ENCODE measurements at regions not wholly inside any gene's neighbourhood (a gene's known extent, or its start where the extent isn't known, plus 50 kb on each side); places are given as distances from the start of the nearest gene placed in this dataset.
"Not testable (repeated sequence)": the region's sequence is repeated elsewhere in the genome, so short reads cannot be mapped to it uniquely, and the experiment has no call there.

- DNase-seq (ENCODE audit: low spot score), result no peak
Observed at GRCh38 chr14:106201376-106201775, 675.0 kb downstream of the TMEM121 start.

DNA sequence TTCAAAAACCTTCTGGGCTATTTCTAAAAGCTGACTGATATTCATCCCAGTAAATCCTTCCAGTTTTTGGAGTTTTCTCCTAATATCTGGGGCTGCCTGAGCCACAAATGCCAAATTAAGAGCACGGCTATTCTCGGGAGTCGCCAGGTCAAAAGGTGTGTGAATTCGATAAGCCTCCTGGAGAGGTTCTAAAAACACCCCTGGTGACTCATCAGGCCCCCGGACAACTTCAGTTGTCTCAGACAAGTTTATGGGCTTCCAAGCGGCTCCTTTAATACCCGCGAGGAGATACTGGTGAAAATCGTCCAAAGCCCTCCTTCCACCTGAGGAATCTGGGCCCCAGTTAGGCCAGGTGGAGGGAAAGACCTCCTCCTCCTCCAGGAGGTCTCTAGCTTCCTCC, 677.1 kb downstream of the TMEM121 start:
- DNase-seq (ENCODE audit: low spot score), result no peak

DNA sequence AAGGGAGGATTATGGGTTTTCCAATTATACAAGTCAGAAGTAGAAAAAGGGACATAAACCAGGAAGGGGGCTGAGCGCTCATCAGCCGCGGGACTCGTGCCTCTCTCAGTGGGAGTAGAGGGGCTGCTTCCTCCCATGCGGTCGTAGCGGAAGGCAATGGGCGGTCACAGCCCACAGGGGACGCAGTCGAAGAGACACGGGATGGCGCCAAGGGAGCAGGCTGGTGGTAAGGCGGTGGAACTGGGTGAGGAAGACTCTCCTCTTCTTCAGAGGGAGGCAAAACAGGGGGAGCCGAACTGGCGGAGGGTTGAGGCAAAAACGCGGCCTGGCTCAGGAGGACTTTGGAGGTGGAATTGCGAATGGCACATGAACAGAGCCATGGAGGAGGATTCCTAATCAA, 677.7 kb downstream of the TMEM121 start:
- no peak for DNase-seq (ENCODE audit: low spot score)

DNA sequence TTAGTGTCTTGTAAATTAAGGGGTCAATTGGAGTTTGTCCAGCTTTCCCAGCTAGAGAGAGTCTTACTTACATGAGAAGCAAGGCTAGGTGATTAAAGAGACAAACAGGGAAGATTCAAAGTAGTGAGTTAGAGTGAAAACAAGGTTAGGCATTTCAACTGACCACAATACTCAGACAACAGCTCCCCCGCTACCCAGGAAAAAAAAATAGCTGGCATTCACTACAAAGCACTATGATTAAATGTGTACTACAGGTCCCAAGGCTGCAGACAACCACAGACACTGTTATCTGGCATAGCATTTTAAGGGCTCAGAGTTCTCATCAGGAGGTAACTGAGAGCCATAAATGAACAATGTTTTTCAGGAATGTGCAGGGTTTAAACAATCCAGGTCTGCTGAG, 680.9 kb downstream of the TMEM121 start:
- no peak for DNase-seq (ENCODE audit: low spot score)

DNA sequence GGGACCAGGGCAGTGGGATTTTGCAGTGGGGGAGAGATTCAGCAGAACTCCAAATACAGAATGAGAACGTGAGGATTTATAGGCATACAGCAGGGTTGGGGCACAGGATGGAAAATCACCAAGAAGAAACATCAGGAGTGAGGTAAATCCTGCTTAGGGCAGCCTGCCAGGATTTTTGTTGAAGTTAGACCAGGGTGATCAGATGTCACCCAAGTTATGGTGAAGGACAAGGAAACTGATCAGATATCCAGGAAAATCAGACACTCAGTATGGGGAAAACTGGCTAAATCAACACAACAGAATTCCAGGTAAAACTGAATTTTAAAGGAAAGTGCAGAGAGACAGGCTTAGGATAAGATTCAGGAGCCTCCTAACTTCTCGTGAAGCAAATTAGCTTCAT, 682.4 kb downstream of the TMEM121 start:
- DNase-seq (ENCODE audit: low spot score), result no peak

DNA sequence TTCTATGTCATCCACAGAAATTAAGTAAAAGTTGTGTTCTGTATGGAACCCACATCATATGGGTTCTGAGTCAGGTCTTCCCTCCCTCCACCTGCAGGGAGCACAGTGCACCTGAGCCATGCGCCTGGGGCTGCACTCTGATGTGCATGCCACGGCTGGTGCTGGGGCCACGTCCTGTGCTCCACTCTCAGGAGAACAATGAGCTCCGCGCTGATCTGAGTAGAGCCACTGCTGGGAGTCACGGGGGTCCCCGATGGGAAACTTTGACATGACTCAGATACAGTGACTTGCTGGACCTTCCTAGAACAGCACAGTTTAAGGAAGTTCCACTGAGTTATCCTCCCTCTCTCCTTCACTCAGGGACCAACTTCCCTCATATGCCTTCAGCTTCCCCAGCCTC, 683.4 kb downstream of the TMEM121 start:
- no peak for DNase-seq (ENCODE audit: low spot score)

- DNase-seq (ENCODE audit: low spot score), result no peak
Observed at GRCh38 chr14:106210650-106211049, 684.3 kb downstream of the TMEM121 start.

DNA sequence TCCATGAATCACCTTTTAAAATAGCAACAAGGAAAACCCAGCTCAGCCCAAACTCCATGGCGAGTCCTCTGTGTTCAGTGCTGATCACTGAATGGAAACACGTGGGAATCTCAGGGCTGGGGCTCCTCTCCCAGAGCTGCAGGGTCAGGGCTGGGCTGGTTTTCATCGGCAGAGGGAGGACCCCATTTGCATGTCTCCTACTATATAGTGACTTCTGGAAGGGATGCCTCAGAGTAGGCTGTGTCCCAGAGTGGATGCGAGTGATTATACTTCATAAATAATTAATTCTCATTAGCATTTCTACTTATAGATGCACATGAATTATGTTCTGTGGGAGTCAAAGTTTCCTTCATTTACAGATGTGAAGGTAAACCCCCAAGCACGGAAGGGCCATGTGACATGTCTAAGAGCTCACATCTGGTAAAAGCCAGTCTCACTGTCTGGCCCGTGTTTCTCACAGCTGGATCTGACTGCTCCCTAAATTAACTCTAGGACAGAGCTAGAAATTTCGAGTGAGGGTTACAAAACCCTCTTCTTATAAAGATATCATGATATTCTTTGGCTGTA, 685.0 kb downstream of the TMEM121 start:
- no peak for DNase-seq (ENCODE audit: low spot score)

DNA sequence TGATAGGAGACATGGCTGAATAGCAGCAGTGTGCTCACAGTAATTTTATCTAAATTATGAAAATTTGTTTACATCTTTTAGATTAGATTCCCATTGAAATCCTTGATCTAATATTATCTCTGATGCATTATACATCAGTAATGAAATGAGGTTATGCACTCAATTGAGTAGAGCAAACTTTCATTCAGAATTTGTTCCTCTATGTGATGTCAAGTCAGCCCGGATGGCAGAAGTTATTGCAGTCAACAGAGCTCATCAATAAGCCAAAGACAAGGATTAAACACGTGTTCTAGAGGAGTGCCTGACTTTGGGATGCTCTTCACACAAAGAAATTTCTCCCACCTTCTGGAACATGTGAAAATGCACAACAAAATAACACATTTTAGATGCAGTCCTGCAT, 688.8 kb downstream of the TMEM121 start:
- no peak for DNase-seq (ENCODE audit: low spot score)

DNA sequence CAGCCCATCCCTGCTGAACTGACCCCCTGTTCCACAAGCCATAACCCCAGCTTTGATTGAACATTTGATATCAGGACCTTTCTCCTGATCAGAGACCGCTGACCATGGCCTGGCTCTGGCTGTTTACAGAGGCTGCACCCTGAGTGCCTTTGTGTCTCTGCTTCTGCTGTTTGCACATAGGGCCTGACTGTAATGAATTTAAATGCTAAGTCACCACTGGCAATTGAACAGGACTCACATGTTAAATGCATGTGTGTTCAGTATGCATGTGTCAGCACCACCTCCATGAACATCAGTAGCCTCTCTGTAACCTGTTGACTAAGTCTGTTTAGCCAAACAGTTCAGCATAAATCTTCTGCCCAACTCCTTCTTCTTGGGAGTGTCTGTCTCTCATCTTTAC, 690.3 kb downstream of the TMEM121 start:
- DNase-seq (ENCODE audit: low spot score), result no peak

DNA sequence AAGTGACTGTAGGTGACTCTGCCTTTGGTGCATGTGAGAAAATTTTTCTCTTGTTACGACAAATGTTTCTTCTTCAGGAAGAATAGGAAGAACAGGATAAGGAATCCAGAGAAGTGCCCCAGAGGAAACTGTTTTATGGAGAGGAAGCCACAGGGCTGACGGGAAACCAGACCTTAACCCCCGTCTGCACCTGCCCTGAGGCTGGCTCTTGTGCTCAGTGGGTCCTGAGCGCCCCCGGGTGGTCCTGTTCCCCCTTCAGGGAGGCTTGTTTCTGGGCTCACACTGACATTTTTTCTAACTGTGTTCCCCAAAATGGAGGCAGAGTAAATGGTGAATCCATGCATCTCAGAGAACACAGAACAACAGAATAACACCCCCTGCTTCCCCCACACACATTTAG, 691.8 kb downstream of the TMEM121 start:
- DNase-seq (ENCODE audit: low spot score), result no peak

DNA sequence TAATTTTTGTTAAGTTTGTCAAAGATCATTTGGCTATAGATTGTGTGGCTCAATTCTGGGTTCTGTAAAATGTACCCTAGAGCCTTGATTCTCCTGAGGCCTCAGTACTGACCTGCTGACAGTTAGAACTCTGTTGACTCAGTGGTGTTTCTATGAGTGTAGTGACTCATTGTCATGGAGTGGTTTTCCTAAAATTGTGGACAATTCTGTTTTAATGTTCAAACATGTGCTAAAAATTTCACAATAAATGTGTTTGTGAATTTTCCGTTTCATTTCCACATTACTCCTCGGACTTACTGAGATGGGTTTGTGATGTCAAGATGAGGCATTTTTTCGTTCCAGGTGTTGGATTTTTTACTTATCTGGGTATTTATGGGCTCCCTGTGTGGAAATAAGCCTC, 695.9 kb downstream of the TMEM121 start:
- DNase-seq (ENCODE audit: low spot score), result no peak

DNA sequence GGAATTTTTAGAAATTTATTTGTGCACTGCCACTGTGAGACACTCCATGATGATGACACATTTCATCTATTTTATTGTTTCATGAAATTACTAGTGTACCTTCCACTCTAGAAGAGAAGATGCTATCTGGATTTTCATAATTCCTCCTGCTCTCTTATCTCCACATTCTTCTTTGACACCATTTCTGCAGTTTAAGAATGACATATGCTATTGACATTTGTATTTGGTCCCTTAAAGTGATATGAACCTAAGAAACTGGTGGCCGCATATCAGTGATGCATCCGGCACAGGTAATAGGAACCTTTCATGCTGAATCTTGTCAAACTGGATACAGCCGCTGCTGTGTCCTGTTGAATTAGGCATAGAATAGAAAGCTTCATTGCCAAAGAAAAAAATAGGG, 696.3 kb downstream of the TMEM121 start:
- no peak for DNase-seq (ENCODE audit: low spot score)

GRCh38 chr14:106227793-106228192, 701.4 kb downstream of the TMEM121 start:
- no peak for DNase-seq (ENCODE audit: low spot score)

GRCh38 chr14:106228541-106229158, 702.3 kb downstream of the TMEM121 start:
- no peak for DNase-seq (ENCODE audit: low spot score)

GRCh38 chr14:106230071-106230470, 703.7 kb downstream of the TMEM121 start:
- DNase-seq (ENCODE audit: low spot score), result no peak

- DNase-seq (ENCODE audit: low spot score), result not testable (repeated sequence)
Observed at GRCh38 chr14:106233191-106233590, 706.8 kb downstream of the TMEM121 start.

DNA sequence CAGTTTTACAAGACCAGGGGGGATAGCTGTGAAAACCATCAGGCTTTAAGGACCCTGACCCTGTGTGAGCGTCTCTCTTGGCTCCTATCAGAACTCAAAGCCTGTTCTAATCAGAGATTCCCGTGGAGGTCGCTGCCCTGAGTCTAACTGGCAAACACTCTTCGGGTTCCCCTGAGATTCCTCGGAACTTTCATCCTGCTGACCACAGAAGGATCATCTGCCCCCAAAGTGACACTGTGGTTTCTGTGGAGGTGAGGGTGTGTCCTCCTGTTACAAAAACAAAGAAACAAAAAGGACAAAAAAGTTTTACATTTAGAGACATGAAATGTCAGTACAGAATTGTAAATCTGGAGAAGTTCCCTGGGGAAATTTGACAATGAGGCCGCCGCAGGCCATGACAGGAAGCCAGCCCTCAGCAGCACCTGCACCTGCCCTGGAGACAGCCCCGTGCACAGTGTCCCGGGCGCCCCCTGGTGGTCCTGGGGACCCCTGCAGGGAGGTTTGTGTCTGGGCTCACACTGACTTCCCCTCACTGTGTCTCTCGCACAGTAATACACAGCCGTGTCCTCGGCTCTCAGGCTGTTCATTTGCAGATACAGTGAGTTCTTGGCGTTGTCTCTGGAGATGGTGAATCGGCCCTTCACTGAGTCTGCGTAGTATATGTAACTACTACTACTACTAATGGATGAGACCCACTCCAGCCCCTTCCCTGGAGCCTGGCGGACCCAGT, 708.3 kb downstream of the TMEM121 start:
- DNase-seq (ENCODE audit: low spot score), result not testable (repeated sequence)

DNA sequence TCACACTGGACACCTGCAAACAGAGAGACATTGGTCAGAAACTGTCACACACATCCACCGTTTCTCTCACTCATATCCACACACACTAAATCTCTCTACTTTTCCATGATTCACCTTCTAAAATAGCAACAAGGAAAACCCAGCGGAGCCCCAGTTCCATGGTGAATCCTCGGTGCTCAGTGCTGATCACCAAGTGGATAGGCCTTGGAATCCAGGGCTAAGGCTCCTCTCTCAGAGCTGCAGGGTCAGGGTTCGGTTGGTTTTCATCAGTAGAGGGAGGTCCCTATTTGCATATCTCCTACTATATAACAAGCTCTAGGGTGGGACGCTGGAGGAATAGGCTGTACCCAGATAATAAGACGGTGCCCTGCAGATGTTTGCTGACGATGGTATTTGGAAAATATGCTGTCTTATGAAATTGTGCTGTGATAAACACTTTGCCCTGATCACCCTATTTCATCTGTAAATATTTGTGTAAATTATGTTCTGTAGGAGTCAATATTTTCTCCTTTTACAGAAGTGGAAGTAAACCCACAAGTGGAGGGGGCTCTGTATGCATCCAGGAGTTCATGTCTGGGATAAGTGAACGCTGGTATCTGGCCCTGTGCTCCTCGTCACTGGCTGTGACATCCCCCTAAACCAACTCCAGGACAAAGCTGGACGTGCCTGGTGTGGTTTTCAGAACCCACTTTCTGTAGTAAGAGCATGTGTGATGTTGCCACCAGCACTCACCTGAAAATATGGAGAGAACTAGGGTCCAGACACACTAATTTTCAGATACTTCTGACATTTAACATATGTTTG, 709.2 kb downstream of the TMEM121 start:
- no peak for DNase-seq (ENCODE audit: low spot score)

DNA sequence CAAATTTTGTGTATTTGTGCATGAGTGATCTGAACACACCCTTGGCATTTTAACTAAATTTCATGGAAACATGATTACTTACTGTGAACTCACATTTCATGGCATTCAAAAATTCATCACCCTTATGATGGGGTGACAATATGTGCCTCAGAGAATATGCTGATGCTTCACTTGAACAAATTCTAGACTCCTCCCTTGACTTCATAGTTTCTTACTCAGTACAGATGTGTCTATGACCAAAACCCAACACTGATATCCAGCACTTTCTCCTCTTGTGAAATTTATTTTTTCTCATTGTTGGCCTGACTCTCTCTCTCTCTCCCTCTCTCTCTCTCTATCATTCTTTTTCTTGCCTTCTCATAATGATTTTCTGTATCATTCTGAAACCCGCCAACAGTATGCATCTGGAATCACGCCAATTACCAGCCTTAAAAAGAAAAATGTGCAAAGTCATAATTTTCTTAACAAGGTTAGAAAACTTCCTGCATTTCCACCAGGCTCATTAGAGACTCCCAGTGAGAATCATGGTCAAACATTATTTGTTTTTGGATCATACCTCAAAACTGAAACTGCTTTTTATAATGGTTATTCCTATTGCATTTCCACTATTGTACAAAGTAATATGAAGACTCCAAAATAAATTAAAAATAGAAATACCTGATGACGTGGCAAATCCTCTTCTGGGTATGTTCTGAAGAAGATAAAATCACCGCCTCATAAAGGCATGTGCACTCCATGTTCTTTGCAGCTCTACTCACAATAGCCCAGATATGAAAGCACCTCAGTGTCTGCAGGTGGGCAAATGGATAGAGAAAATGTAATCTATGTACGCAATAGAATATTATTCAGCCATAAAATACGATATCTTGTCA, 722.2 kb downstream of the TMEM121 start:
- DNase-seq (ENCODE audit: low spot score), result no peak

- not testable (repeated sequence) for DNase-seq (ENCODE audit: low spot score)
Observed at GRCh38 chr14:106253995-106254394, 727.6 kb downstream of the TMEM121 start.

DNA sequence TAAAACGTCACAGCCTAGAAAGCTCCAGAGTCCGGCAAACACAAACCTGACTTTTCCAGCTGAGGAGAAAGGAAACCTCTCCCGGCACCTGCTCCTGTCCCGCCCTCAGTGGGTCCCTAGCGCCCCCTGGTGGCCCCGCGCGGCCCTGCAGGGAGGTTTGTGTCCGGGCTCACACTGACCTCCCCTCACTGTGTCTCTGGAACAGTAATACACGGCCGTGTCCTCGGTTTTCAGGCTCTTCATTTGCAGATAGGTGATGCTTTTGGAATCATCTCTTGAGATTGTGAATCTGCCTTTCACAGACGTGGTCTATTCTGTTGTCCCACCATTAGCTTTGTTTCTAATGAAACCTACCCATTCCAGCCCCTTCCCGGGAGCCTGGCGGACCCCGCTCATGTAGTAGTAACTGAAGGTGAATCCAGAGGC, 731.2 kb downstream of the TMEM121 start:
- not testable (repeated sequence) for DNase-seq (ENCODE audit: low spot score)

Measured in AG20443 (cell line).